Neural cell (in vitro differentiated cells): ENCODE measurements at regions not wholly inside any gene's neighbourhood (a gene's known extent, or its start where the extent isn't known, plus 50 kb on each side); places are given as distances from the start of the nearest gene placed in this dataset.

Experiments
- H2AFZ ChIP-seq: fragments of 200-600, 300-800 bp; sonication (generic), shearing (Covaris generic); 2 replicates; pipeline ENCODE4 v1.6.0; 2014; ENCODE audit warnings: low read depth, mild to moderate bottlenecking, antibody characterized with exemption, low read length, moderate library complexity
- H3F3A ChIP-seq: fragments of 200-600 bp; shearing (Covaris generic); 2 replicates; pipeline ENCODE4 v1.6.1; 2016; ENCODE audit warnings: mild to moderate bottlenecking, moderate library complexity, mixed read lengths, antibody characterized with exemption, low read length; ENCODE audit not compliant: insufficient read depth, poor library complexity, severe bottlenecking
- H3K27ac ChIP-seq: fragments of 200-600, 300-800 bp; sonication (generic), shearing (Covaris generic); 2 replicates; pipeline ENCODE4 v1.5.1; 2014; ENCODE audit warnings: mild to moderate bottlenecking, low read length, moderate library complexity
- H3K27me3 ChIP-seq: fragments of 300-800, 200-600 bp; sonication (generic), shearing (Covaris generic); 2 replicates; pipeline ENCODE4 v1.6.0; 2014; ENCODE audit warnings: mild to moderate bottlenecking, low read depth, low read length, moderate library complexity; ENCODE audit not compliant: insufficient read depth
- H3K36me3 ChIP-seq: fragments of 300-800, 200-600 bp; sonication (generic), shearing (Covaris generic); 2 replicates; pipeline ENCODE4 v1.5.1; 2014; ENCODE audit warnings: mild to moderate bottlenecking, antibody characterized with exemption, low read length, moderate library complexity; ENCODE audit not compliant: insufficient read depth
- H3K4me2 ChIP-seq: fragments of 300-800, 200-600 bp; sonication (generic), shearing (Covaris generic); 2 replicates; pipeline ENCODE4 v1.6.0; 2014; ENCODE audit warnings: mild to moderate bottlenecking, low read length
- H3K4me3 ChIP-seq: fragments of 300-800, 200-600 bp; sonication (generic), shearing (Covaris generic); 2 replicates; pipeline ENCODE4 v1.5.1; 2014; ENCODE audit warnings: mild to moderate bottlenecking, low read length, moderate library complexity
- H3K79me2 ChIP-seq: fragments of 200-600 bp; shearing (Covaris generic); replicated peaks from 2 replicates; pipeline ENCODE4 v1.6.0; 2014; ENCODE audit warnings: mild to moderate bottlenecking, low read length, moderate library complexity; ENCODE audit not compliant: insufficient read depth
- H3K9ac ChIP-seq: fragments of 300-800, 200-600 bp; sonication (generic), shearing (Covaris generic); 2 replicates; pipeline ENCODE4 v1.6.1; 2016; ENCODE audit warnings: mild to moderate bottlenecking, low read length, mixed read lengths
- H3K9me2 ChIP-seq: fragments of 200-600 bp; shearing (Covaris generic); 2 replicates; pipeline ENCODE4 v1.6.1; 2016; ENCODE audit warnings: mild to moderate bottlenecking, low read length, mixed read lengths; ENCODE audit not compliant: insufficient read depth
- H3K9me3 ChIP-seq: fragments of 200-600, 300-800 bp; sonication (generic), shearing (Covaris generic); 2 replicates; pipeline ENCODE4 v1.6.1; 2016; ENCODE audit warnings: mild to moderate bottlenecking, mixed run types, low read length, moderate library complexity, mixed read lengths
- H4K20me1 ChIP-seq: fragments of 200-600 bp; shearing (Covaris generic); 2 replicates; pipeline ENCODE4 v1.6.1; 2016; ENCODE audit warnings: mild to moderate bottlenecking, mixed run types; ENCODE audit not compliant: insufficient read depth
- EP300 ChIP-seq: fragments of 450-650 bp; conservative IDR thresholded peaks from 2 replicates; pipeline ENCODE4 v1.6.1; 2014; ENCODE audit warnings: antibody characterized with exemption, mild to moderate bottlenecking, moderate library complexity; ENCODE audit not compliant: poor library complexity, severe bottlenecking
- EZH2 ChIP-seq: fragments of 200-600, 300-800 bp; shearing (Covaris generic), sonication (generic); IDR thresholded peaks from 2 replicates; pipeline ENCODE4 v1.6.1; 2014; ENCODE audit warnings: antibody characterized with exemption, low read length, borderline replicate concordance, mild to moderate bottlenecking; ENCODE audit not compliant: insufficient read depth, poor library complexity, severe bottlenecking
- MXI1 ChIP-seq: fragments of 450-650 bp; conservative IDR thresholded peaks from 2 replicates; pipeline ENCODE4 v1.6.1; 2014; ENCODE audit warnings: antibody characterized with exemption, mild to moderate bottlenecking; ENCODE audit not compliant: poor library complexity, severe bottlenecking
- POLR2AphosphoS5 ChIP-seq: IDR thresholded peaks from 2 replicates; pipeline ENCODE4 v1.6.1; 2012
- RAD21 ChIP-seq: fragments of 450-650 bp; conservative IDR thresholded peaks from 2 replicates; pipeline ENCODE4 v1.6.1; 2014; ENCODE audit warnings: antibody characterized with exemption, mild to moderate bottlenecking, moderate library complexity
- SMC3 ChIP-seq: fragments of 450-650 bp; conservative IDR thresholded peaks from 2 replicates; pipeline ENCODE4 v1.6.1; 2014; ENCODE audit warnings: antibody characterized with exemption, mild to moderate bottlenecking, moderate library complexity; ENCODE audit not compliant: poor library complexity
- TAF1 ChIP-seq: IDR thresholded peaks from 2 replicates; pipeline ENCODE4 v1.6.1; 2012; ENCODE audit warnings: low read depth
- TF ChIP-seq, protein P1 (sequence below): fragments of 450-650 bp; IDR thresholded peaks from 2 replicates; pipeline ENCODE4 v1.5.1; 2014; ENCODE audit warnings: antibody characterized with exemption, mild to moderate bottlenecking, moderate library complexity; ENCODE audit not compliant: poor library complexity, severe bottlenecking
- TF ChIP-seq, protein P2 (sequence below): IDR thresholded peaks from 2 replicates; pipeline ENCODE4 v1.6.1; 2012; ENCODE audit warnings: borderline replicate concordance

DNA sequence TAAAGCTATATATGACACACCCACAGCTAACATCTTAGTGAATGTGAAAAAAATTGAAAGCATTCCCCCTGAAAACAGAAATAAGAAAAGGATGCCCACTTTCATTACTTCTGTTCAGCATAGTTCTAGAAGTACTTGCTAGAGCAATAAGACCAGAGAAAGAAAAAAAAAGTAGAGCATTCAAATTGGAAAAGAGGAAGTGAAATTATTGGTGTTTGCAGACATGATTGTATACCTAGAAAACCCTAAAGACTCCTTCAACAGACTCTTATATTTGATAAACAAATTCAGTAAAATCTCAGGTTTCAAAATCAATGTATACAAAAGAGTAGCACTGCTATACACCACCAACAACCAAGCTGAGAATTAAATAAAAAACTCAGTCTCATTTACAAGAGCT, 1461.0 kb downstream of the AMY1C start:
- Histone ChIP-seq H2AFZ (no peak overlapping the region), H3K9ac (no peak overlapping the region), H3K9me2 (no peaks in the 10 kb centered on the region), H3K79me2 (no peaks in the 10 kb centered on the region), H3K9me3 (peaks cover 2% of the 10 kb centered on the region), H3K27ac (no peak overlapping the region), H3K4me3 (no peak overlapping the region), H3K36me3 (no peaks in the 10 kb centered on the region), H3K4me2 (no peak overlapping the region), H3F3A (no peaks in the 10 kb centered on the region), H4K20me1 (no peaks in the 10 kb centered on the region), H3K27me3 (no peaks in the 10 kb centered on the region)
- TF ChIP-seq POLR2AphosphoS5 (no peak), EP300 (no peak), EZH2 (no peak), TAF1 (no peak), RAD21 (no peak), MXI1 (no peak), SMC3 (no peak)
- TF ChIP-seq, protein P1, sequence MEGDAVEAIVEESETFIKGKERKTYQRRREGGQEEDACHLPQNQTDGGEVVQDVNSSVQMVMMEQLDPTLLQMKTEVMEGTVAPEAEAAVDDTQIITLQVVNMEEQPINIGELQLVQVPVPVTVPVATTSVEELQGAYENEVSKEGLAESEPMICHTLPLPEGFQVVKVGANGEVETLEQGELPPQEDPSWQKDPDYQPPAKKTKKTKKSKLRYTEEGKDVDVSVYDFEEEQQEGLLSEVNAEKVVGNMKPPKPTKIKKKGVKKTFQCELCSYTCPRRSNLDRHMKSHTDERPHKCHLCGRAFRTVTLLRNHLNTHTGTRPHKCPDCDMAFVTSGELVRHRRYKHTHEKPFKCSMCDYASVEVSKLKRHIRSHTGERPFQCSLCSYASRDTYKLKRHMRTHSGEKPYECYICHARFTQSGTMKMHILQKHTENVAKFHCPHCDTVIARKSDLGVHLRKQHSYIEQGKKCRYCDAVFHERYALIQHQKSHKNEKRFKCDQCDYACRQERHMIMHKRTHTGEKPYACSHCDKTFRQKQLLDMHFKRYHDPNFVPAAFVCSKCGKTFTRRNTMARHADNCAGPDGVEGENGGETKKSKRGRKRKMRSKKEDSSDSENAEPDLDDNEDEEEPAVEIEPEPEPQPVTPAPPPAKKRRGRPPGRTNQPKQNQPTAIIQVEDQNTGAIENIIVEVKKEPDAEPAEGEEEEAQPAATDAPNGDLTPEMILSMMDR, result no peak
- TF ChIP-seq, protein P2, sequence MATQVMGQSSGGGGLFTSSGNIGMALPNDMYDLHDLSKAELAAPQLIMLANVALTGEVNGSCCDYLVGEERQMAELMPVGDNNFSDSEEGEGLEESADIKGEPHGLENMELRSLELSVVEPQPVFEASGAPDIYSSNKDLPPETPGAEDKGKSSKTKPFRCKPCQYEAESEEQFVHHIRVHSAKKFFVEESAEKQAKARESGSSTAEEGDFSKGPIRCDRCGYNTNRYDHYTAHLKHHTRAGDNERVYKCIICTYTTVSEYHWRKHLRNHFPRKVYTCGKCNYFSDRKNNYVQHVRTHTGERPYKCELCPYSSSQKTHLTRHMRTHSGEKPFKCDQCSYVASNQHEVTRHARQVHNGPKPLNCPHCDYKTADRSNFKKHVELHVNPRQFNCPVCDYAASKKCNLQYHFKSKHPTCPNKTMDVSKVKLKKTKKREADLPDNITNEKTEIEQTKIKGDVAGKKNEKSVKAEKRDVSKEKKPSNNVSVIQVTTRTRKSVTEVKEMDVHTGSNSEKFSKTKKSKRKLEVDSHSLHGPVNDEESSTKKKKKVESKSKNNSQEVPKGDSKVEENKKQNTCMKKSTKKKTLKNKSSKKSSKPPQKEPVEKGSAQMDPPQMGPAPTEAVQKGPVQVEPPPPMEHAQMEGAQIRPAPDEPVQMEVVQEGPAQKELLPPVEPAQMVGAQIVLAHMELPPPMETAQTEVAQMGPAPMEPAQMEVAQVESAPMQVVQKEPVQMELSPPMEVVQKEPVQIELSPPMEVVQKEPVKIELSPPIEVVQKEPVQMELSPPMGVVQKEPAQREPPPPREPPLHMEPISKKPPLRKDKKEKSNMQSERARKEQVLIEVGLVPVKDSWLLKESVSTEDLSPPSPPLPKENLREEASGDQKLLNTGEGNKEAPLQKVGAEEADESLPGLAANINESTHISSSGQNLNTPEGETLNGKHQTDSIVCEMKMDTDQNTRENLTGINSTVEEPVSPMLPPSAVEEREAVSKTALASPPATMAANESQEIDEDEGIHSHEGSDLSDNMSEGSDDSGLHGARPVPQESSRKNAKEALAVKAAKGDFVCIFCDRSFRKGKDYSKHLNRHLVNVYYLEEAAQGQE, result no peak

DNA sequence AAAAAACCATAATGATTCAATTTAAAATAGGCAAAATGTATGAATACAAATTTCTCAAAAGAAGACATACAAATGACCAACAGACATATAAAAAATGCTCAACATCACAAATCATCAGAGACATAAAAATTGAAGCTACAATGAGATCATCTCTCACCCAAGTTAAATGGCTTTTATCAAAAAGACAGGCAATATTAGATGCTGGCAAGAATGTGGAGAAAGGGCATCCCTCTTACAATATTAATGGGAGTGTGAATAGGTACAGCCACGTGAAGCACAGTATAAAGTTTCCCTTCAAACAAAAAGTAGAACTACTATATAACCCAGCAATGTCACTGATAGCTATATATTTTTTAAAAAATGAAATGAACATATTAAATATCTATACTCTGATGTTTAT, 1481.7 kb downstream of the AMY1C start:
- Histone ChIP-seq H3K4me3 (no peak overlapping the region), H3F3A (no peaks in the 10 kb centered on the region), H4K20me1 (no peaks in the 10 kb centered on the region), H3K4me2 (no peak overlapping the region), H3K9ac (no peak overlapping the region), H3K79me2 (no peaks in the 10 kb centered on the region), H3K27me3 (no peaks in the 10 kb centered on the region), H3K36me3 (no peaks in the 10 kb centered on the region), H3K27ac (no peak overlapping the region), H2AFZ (no peak overlapping the region), H3K9me2 (no peaks in the 10 kb centered on the region), H3K9me3 (peaks cover 4% of the 10 kb centered on the region)
- TF ChIP-seq EP300 (no peak), MXI1 (no peak), EZH2 (no peak), RAD21 (no peak)

- Histone ChIP-seq H3K27me3 (no peaks in the 10 kb centered on the region), H3K27ac (no peak overlapping the region), H3K9me3 (no peaks in the 10 kb centered on the region), H3K9ac (no peak overlapping the region), H3K36me3 (no peaks in the 10 kb centered on the region), H4K20me1 (no peaks in the 10 kb centered on the region), H3K4me3 (no peak overlapping the region), H3F3A (no peaks in the 10 kb centered on the region), H3K79me2 (no peaks in the 10 kb centered on the region), H2AFZ (no peak overlapping the region), H3K4me2 (no peak overlapping the region), H3K9me2 (no peaks in the 10 kb centered on the region)
- TF ChIP-seq RAD21 (no peak), EZH2 (no peak), TAF1 (no peak), POLR2AphosphoS5 (no peak), EP300 (no peak), MXI1 (no peak), SMC3 (no peak)
- TF ChIP-seq, protein P2, result no peak
- TF ChIP-seq, protein P1, result no peak
Observed at GRCh38 chr1:105243411-105243810, 1493.7 kb downstream of the AMY1C start.
